ENCODE measurements at regions not wholly inside any gene's neighbourhood (a gene's known extent, or its start where the extent isn't known, plus 50 kb on each side); places are given as distances from the start of the nearest gene placed in this dataset.

DNA sequence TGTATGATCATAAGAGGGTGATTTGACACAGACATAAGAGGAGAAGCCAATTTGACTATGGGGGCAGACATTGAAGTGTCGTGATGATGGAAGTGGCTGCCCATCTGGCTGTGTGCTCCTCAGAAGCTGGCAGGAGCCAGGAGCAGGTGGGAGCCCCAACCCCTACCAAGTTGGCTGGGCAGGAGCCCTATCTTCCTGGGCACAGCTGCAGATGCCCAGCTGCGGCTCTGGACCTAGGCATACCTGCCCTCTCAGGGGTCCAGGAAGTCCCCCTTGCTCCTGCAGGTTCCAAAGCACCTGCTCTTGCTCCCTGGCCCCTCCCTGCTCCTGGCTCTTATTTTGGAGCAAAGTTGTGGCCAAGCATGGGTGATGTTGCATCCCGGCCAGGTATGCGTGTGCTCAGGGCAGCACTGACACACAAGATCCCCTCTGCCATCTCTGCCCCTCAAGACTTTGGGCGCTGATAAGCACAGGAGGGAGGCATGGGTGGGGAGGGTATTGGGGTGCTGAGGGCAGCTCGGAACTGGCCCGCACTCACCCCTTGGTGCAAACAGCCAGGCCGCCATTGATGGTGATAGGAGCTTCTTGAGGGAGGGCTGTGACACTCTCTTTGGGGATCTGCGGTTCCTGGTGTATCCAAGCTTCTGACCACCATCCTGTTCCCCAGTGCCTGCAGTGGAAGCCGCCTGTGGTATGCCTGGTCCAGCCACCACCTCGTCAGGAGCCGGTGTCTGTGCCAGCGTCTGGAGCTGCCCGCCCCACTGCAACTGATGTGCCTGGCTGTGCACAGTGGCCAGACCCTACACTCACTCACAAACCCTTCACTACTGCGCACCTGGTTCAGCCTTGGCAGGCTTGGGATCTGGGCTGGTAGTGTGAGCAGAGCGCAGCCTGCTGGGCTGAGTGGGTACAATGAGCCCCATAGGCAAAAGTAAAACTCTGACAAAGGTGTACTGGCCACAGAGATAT is 230.9 kb downstream of the CDH9 start:
- TF ChIP-seq, protein P1, sequence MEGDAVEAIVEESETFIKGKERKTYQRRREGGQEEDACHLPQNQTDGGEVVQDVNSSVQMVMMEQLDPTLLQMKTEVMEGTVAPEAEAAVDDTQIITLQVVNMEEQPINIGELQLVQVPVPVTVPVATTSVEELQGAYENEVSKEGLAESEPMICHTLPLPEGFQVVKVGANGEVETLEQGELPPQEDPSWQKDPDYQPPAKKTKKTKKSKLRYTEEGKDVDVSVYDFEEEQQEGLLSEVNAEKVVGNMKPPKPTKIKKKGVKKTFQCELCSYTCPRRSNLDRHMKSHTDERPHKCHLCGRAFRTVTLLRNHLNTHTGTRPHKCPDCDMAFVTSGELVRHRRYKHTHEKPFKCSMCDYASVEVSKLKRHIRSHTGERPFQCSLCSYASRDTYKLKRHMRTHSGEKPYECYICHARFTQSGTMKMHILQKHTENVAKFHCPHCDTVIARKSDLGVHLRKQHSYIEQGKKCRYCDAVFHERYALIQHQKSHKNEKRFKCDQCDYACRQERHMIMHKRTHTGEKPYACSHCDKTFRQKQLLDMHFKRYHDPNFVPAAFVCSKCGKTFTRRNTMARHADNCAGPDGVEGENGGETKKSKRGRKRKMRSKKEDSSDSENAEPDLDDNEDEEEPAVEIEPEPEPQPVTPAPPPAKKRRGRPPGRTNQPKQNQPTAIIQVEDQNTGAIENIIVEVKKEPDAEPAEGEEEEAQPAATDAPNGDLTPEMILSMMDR (IDR thresholded peaks at IDR 0.05; ENCODE audit: poor library complexity, severe bottlenecking) = no peak
- TF ChIP-seq EZH2 (IDR thresholded peaks at IDR 0.05; ENCODE audit: borderline replicate concordance, insufficient read depth, low read length, poor library complexity, severe bottlenecking) = no peak
- no peak for TF ChIP-seq MXI1 (conservative IDR thresholded peaks at IDR 0.05; ENCODE audit: poor library complexity, severe bottlenecking)
- TF ChIP-seq POLR2AphosphoS5 (IDR thresholded peaks at IDR 0.05) = no peak
